GM19043 (cell line): ENCODE measurements at regions not wholly inside any gene's neighbourhood (a gene's known extent, or its start where the extent isn't known, plus 50 kb on each side); places are given as distances from the start of the nearest gene placed in this dataset.

Experiments used
- ATAC-seq: cut with Tn5 transposase; IDR thresholded peaks from one replicate; pipeline ENCODE4 v1.9.1; 2021; ENCODE audit warnings: low read depth; ENCODE audit not compliant: unreplicated experiment

DNA sequence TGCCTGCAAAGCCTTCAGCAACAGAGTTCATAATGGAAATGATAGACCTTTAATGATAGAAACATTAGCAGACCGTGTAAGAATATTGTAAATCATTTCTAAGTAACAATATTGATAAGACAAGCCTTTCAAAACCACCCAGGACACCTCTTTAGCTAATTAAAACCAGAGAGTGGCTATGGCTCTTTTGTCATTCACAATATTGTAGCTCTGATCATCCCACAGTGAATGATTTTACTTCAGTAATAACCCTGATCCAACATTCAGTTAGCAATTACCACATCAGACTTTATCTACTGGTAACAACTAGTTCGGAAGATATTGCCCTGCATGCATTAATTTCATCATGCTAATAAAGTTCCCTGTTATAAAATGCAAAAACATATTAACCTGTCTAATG is 432.6 kb downstream of the DTWD2 start:
- ATAC-seq: no peak

- no peak for ATAC-seq
Observed at GRCh38 chr5:118554981-118555380, 433.4 kb downstream of the DTWD2 start.

- no peak for ATAC-seq
Observed at GRCh38 chr5:118554241-118554640, 434.1 kb downstream of the DTWD2 start.

DNA sequence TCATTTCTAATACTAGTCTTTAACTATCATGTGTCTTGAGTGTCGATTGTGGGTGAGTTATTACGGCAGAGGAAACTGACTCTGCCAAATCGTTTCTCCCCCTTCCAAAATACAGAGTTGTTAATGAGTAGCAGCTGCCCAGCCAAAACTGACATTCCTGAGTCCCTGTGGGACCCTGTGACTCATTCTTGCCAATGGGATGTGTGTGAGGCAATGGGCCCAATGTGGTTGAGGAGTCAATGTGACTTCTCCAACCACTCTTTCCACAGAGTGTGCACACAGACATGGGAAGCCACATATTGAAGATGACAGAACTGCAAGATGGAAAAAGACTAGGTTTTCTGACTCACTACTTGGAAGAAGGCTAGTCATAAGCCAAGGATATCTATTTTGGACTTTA is 434.7 kb downstream of the DTWD2 start:
- ATAC-seq: no peak

- no peak for ATAC-seq
Observed at GRCh38 chr5:118552731-118553360, 435.5 kb downstream of the DTWD2 start.

DNA sequence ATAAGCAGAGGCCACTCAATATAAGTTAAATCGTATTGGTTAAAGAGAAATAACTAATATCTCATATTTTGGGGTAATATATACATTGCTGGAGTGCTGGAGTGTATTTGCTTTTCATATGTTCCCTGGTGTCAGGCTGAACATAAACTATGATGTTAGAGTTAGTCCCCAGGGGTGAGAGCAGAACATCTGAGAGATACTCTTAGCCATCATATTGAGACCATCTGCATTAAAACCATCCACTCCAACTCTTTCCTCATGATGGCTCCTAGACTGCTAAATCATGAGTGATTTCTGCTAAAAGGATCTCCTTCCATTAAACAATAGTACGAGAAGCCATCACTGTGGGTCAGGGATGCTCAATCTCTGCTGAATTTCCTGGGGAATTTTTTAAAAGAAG is 436.2 kb downstream of the DTWD2 start:
- no peak for ATAC-seq

GRCh38 chr5:118551716-118552115 is 436.6 kb downstream of the DTWD2 start:
- ATAC-seq: no peak

DNA sequence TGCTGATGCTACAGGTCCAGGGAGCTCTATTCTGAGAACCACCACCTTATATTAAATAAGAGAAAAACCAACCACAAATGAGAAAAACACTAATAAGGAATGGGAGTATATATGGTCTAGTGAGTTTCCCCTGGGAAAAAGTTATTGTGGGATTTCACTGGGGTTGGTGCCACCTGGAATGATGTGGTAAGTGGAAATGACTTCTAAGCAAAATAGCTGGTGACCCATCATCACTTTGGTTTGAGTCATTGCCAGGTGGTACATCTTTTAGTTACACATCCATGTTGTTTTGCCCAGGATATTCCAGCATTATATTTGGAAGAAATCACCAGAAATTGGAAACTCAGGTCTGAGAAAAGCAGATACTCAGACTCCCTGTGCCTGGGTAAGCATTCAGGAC is 437.3 kb downstream of the DTWD2 start:
- no peak for ATAC-seq

GRCh38 chr5:118548761-118549720 is 439.3 kb downstream of the DTWD2 start:
- ATAC-seq: no peak

GRCh38 chr5:118545470-118545869 is 442.9 kb downstream of the DTWD2 start:
- no peak for ATAC-seq

DNA sequence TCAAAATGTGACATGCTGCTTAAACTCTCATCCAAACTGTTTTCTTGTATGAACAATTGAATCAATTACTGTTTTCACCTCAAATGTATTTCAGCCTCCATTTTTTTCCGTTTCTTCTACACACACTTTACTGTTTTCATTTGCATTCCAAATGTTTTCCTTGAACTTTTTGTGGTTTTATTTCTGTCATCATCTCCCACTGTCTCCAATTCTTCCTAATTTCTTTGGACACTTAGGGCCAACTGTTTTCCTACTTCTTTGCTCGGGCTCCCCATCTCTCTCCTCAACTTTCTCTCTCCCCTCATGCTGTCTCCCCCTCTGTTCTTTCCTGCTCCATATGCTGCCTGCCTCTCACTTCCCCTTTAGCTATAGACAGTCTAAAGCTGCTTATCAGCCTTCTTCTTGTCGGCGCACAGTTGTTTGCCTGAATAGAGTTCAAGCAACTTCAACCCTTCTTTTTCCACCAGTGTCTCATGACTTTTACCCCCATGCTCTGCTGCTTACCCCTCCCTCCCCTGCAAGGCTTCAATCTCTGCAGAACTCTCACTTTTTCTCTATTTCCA is 443.4 kb downstream of the DTWD2 start:
- no peak for ATAC-seq

DNA sequence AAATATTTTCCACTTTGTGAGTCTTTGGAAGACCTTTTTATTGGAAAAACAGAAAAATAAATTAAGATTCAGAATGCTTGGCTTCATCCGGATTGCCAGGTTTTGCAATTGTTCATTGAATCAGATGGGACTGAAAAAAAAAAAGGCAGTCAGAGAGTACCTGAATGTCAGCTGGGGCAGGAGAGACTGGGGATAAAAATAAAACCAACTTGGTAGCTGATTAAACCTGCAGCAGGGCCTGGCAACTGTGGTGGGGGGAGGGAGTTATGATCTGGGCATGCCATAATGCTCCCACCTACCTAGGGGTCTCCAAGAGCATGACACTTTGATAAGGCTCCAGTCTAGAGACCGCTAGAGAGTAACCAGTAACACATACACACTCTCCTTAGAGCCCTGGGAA is 454.4 kb downstream of the DTWD2 start:
- ATAC-seq: no peak

- ATAC-seq: no peak
Observed at GRCh38 chr5:118533156-118533555, 455.2 kb downstream of the DTWD2 start.

DNA sequence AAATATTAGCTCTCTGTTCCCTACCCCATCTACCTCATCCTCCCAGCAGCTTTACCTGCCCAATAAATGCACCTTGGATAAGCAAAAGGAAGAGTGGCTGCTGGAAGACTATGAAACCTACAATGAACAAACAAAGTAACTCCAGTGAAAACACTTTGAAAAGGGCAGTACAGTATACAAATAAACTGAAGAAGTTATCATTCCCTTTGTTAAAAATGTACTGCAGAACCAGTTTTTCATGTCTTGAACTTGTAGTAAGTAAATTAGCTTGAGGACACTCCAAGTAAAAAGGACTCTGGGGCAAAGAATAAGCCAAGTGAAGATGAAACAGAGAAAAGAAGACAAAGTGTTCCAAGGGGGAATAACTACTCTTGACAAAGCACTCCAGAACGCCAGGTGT is 457.1 kb downstream of the DTWD2 start:
- no peak for ATAC-seq

DNA sequence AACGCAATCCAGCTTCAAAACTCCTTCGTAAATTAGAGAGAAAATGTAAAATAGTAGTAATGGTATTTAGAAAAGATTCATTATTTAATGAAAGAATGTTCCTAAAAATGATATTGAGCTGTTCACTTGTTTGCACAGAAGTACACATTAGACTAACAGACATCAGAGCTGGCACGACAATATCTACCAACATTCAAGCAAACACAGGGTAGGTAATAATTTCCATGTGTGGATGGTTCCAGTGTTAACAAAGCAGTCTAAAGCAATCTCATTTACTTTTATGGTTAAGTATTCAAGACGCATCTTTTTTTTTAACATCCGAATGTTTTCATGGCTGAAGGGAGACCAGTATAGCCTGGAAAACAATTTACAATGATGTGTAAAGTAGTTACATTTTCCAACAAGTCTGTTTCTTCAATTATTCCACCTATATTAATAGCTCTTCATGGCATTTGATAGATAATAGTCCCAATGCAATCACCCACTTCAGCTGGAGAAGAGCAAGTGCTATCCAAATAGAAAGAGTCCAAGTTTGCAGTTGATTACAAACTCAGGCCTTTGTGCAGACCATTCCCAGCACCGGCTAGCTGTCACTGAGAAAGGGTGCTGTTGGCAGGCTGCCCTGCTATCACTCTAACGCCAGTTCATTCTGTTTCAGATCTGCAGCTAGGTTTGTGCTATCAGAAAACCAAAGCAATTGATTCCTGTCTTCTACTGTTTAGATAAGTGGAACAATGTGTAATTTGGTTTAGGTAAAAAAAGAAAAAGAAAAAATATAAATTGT is 458.8 kb downstream of the DTWD2 start:
- no peak for ATAC-seq

DNA sequence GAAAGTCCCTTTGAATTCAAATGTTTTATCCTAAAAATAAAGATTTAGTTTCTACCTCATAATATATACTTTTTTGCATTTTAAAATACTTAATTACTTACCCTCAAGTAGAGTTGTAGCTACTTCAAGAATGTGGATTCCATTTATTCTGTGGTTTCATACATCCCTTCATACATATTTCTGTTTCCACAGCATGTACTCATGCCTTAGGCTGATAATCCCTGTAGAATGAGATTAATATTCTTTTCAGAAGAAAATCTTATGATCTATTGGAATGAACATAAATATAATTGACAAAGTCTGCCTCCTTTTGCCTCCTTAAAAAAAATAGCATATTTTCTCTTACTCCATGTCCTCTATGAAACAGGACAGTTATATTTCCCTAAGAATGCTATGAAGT is 465.7 kb downstream of the DTWD2 start:
- no peak for ATAC-seq

DNA sequence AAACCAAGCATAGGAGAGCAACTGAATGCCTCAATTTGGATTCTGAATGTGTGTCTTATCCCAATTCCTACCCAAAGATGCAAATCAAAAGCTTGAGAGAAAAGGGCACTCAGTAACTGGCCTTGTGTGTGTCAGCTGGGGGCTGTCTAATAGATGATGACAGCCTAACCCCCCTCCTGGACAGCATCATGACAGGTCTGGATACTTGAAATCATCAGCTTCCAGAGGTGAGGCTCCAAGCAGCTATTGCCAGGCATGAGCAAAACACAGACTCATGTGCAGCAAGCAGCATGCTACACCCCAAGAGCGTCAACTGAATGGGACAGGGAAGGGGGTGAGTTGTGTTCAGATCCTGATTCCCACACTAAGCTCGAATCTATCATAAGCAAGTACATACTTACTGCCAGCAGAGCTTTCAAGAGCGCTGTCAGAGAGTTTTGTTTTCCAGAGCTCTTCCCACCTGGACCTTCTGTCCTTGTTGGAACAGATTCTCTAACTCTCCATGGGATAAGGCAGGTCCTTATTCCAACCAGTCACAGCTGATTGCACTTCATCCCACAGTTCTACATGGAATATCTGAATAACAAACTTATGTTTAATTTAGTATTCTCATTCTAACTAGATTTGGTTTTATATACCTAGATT is 467.5 kb downstream of the DTWD2 start:
- no peak for ATAC-seq

DNA sequence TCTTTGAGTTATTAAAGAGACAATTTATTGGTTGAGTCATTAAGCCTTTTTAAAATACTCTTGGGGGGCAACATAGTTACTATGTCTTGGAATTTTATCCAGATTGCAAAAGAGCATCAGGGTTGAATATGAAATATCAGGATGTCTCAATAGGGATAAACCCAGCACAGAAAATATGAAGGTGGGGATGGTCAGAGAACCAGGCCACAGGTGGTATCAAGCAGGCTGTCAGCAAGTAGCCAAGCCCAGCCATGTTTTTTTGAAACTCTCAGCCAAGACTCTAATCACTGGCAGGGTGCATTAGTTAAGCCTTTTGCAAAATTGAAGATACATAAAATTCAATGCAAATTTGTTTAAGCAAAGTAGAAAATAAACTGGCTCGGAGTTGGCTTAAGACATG is 468.9 kb downstream of the DTWD2 start:
- no peak for ATAC-seq

- ATAC-seq: no peak
Observed at GRCh38 chr5:118518720-118519119, 469.6 kb downstream of the DTWD2 start.

GRCh38 chr5:118511846-118512245 is 476.5 kb downstream of the DTWD2 start:
- ATAC-seq: no peak
